H1 (cell line): ENCODE measurements at regions not wholly inside any gene's neighbourhood (a gene's known extent, or its start where the extent isn't known, plus 50 kb on each side); places are given as distances from the start of the nearest gene placed in this dataset.

ENCODE experiments used
- CTCF ChIA-PET: fragments of 300-600 bp; sonication (Branson Sonifier 250); formaldehyde crosslinking; loops from one replicate; lab custom pipeline; 2021; ENCODE audit not compliant: partially characterized antibody; lab: Charles Lee
- POLR2A ChIA-PET: fragments of 300-600 bp; sonication (Branson Sonifier 250); formaldehyde crosslinking; loops from one replicate; lab custom pipeline; 2021; ENCODE audit warnings: inconsistent platforms; ENCODE audit not compliant: partially characterized antibody; lab: Charles Lee
- DNase-seq, 2 experiments: peaks; one replicate each; pipeline versions ENCODE4 v3.0.0 to v3.0.0-alpha.2; 2010 to 2022; ENCODE audit warnings: low spot score in 2 of 2, low read depth in 1 of 2, mixed read lengths in 1 of 2
- FAIRE-seq: peaks from 2 replicates; lab custom pipeline; 2011; peaks lifted over from hg19 to GRCh38; lab: Jason Lieb, UNC
- H2AFZ ChIP-seq: 2 replicates; pipeline ENCODE4 v1.8.1; 2012; ENCODE audit warnings: low read length, inconsistent platforms
- H2AK5ac ChIP-seq: 2 replicates; pipeline ENCODE4 v1.6.1; 2013; ENCODE audit warnings: low read depth, low read length
- H2BK120ac ChIP-seq: replicated peaks from 2 replicates; pipeline ENCODE3; 2013; ENCODE audit warnings: low read depth, low read length, inconsistent platforms
- H2BK12ac ChIP-seq: 2 replicates; pipeline ENCODE4 v1.6.1; 2013; ENCODE audit warnings: low read depth, low read length
- H2BK15ac ChIP-seq: 2 replicates; pipeline ENCODE4 v1.6.1; 2013; ENCODE audit warnings: low read length
- H2BK20ac ChIP-seq: 2 replicates; pipeline ENCODE4 v1.6.1; 2013; ENCODE audit warnings: low read length
- H2BK5ac ChIP-seq: 2 replicates; pipeline ENCODE4 v1.6.1; 2013; ENCODE audit warnings: low read depth, low read length
- H3K14ac ChIP-seq: 2 replicates; pipeline ENCODE4 v1.6.1; 2013; ENCODE audit warnings: inconsistent platforms; ENCODE audit not compliant: insufficient read length
- H3K18ac ChIP-seq: 2 replicates; pipeline ENCODE4 v1.6.1; 2013; ENCODE audit warnings: low read length; ENCODE audit errors: extremely low read depth
- H3K23ac ChIP-seq: 2 replicates; pipeline ENCODE4 v1.6.1; 2013; ENCODE audit warnings: inconsistent platforms; ENCODE audit not compliant: insufficient read length
- H3K23me2 ChIP-seq: 2 replicates; pipeline ENCODE4 v1.6.1; 2013; ENCODE audit warnings: low read depth, low read length
- H3K27ac ChIP-seq: 2 replicates; pipeline ENCODE4 v1.6.1; 2011; ENCODE audit warnings: low read depth, low read length, inconsistent platforms
- H3K27me3 ChIP-seq, 4 experiments: replicated peaks in 1 of 4; 1 replicate in 1 of 4; 2 replicates in 3 of 4; pipeline versions ENCODE4 v1.6.1 to v1.8.1; 2011 to 2013; ENCODE audit warnings: low read length in 3 of 4, mild to moderate bottlenecking in 3 of 4, inconsistent platforms in 2 of 4, mixed read lengths in 2 of 4, moderate library complexity in 1 of 4; ENCODE audit not compliant: control insufficient read depth in 3 of 4, insufficient read depth in 3 of 4; ENCODE audit errors: extremely low read depth in 1 of 4
- H3K36me3 ChIP-seq, 4 experiments: 2 replicates each; pipeline versions ENCODE4 v1.6.1 to v1.8.1; 2011 to 2013; ENCODE audit warnings: mild to moderate bottlenecking in 4 of 4, low read length in 3 of 4, moderate library complexity in 2 of 4, control low read depth in 1 of 4, inconsistent platforms in 1 of 4; ENCODE audit not compliant: insufficient read depth in 4 of 4, control insufficient read depth in 2 of 4
- H3K4ac ChIP-seq: replicated peaks from 2 replicates; pipeline ENCODE3; 2013; ENCODE audit warnings: low read length, low read depth, mixed read lengths, inconsistent platforms; ENCODE audit not compliant: insufficient read length
- H3K4me1 ChIP-seq, 4 experiments: replicated peaks in 1 of 4; 1 replicate in 1 of 4; 2 replicates in 3 of 4; pipeline versions ENCODE4 v1.6.1 to v1.8.1; 2011 to 2013; ENCODE audit warnings: low read length in 3 of 4, inconsistent platforms in 2 of 4, mixed read lengths in 1 of 4; ENCODE audit not compliant: insufficient read depth in 4 of 4, control insufficient read depth in 3 of 4
- H3K4me2 ChIP-seq, 2 experiments: 2 replicates each; pipeline versions ENCODE4 v1.6.1 to v1.8.1; 2011 to 2013; ENCODE audit warnings: low read depth in 2 of 2, low read length in 2 of 2, control low read depth in 1 of 2, inconsistent platforms in 1 of 2, mild to moderate bottlenecking in 1 of 2; ENCODE audit not compliant: insufficient read depth in 1 of 2
- H3K4me3 ChIP-seq, 4 experiments: fragments of 200-600, 300-600 bp in 1 of 4; sonication (generic), shearing (Covaris generic), sonication (Bioruptor Twin) in 1 of 4; 2 replicates each; pipeline versions ENCODE4 v1.5.1 to v1.8.1; 2011 to 2016; ENCODE audit warnings: low read length in 4 of 4, low read depth in 3 of 4, control low read depth in 2 of 4, inconsistent platforms in 2 of 4, mild to moderate bottlenecking in 2 of 4, mixed read lengths in 1 of 4, moderate library complexity in 1 of 4; ENCODE audit not compliant: insufficient read depth in 2 of 4; ENCODE audit errors: extremely low read depth in 1 of 4
- H3K56ac ChIP-seq: replicated peaks from 2 replicates; pipeline ENCODE3; 2013; ENCODE audit warnings: low read depth, mild to moderate bottlenecking, mixed read lengths, low read length, inconsistent platforms; ENCODE audit not compliant: insufficient read length
- H3K79me1 ChIP-seq: 2 replicates; pipeline ENCODE4 v1.6.1; 2013; ENCODE audit warnings: low read depth, low read length, control low read depth
- H3K79me2 ChIP-seq, 2 experiments: 2 replicates each; pipeline versions ENCODE4 v1.6.1 to v1.8.1; 2012 to 2013; ENCODE audit warnings: low read length in 2 of 2, mild to moderate bottlenecking in 2 of 2, inconsistent platforms in 1 of 2; ENCODE audit not compliant: insufficient read depth in 2 of 2, control insufficient read depth in 1 of 2
- H3K9ac ChIP-seq, 4 experiments: replicated peaks in 1 of 4; 1 replicate in 1 of 4; 2 replicates in 3 of 4; pipeline versions ENCODE4 v1.6.1 to v1.8.1; 2011 to 2013; ENCODE audit warnings: low read depth in 3 of 4, low read length in 3 of 4, control low read depth in 2 of 4, mild to moderate bottlenecking in 2 of 4, moderate library complexity in 2 of 4, inconsistent platforms in 1 of 4; ENCODE audit errors: extremely low read depth in 1 of 4
- H3K9me3 ChIP-seq, 2 experiments: 2 replicates each; pipeline versions ENCODE4 v1.6.1 to v1.8.1; 2012 to 2013; ENCODE audit warnings: mild to moderate bottlenecking in 2 of 2, moderate library complexity in 2 of 2, control low read depth in 1 of 2, inconsistent platforms in 1 of 2, low read depth in 1 of 2, low read length in 1 of 2, mixed read lengths in 1 of 2; ENCODE audit not compliant: insufficient read depth in 2 of 2
- H4K20me1 ChIP-seq, 2 experiments: replicated peaks in 1 of 2; 2 replicates each; pipeline versions ENCODE3 to v1.8.1; 2011 to 2013; ENCODE audit warnings: inconsistent platforms in 2 of 2, low read length in 2 of 2, mild to moderate bottlenecking in 1 of 2; ENCODE audit not compliant: insufficient read depth in 2 of 2, control insufficient read depth in 1 of 2
- H4K5ac ChIP-seq: 2 replicates; pipeline ENCODE4 v1.6.1; 2013; ENCODE audit warnings: low read length, low read depth, mixed read lengths, inconsistent platforms; ENCODE audit not compliant: insufficient read length
- H4K8ac ChIP-seq: 2 replicates; pipeline ENCODE4 v1.8.0; 2013; ENCODE audit warnings: mild to moderate bottlenecking, moderate library complexity, low read length, inconsistent platforms; ENCODE audit not compliant: insufficient read depth; ENCODE audit errors: extremely low read depth
- H4K91ac ChIP-seq: replicated peaks from 2 replicates; pipeline ENCODE3; 2013; ENCODE audit warnings: low read length, mixed read lengths, inconsistent platforms; ENCODE audit not compliant: insufficient read length
- GTF2F1 ChIP-seq: IDR thresholded peaks from 2 replicates; pipeline ENCODE4 v1.6.1; 2012; ENCODE audit warnings: low read depth, low read length, improper control_type of control experiment, borderline replicate concordance
- JUN ChIP-seq: IDR thresholded peaks from 2 replicates; pipeline ENCODE4 v1.6.1; 2011; ENCODE audit warnings: low read depth, mild to moderate bottlenecking, improper control_type of control experiment, low read length
- JUND ChIP-seq: IDR thresholded peaks from 2 replicates; pipeline ENCODE4 v1.6.1; 2011; ENCODE audit warnings: mild to moderate bottlenecking, improper control_type of control experiment, low read length
- KDM1A ChIP-seq: fragments of 200-600, 300-600 bp; sonication (generic); IDR thresholded peaks from 2 replicates; pipeline ENCODE4 v1.7.1; 2016; ENCODE audit warnings: mild to moderate bottlenecking, low read length, borderline replicate concordance
- KDM4A ChIP-seq: IDR thresholded peaks from one replicate; pipeline ENCODE4 v1.7.1; 2012; ENCODE audit warnings: low read depth, mild to moderate bottlenecking, moderate library complexity, low read length, inconsistent platforms; ENCODE audit not compliant: severe bottlenecking
- NANOG ChIP-seq: IDR thresholded peaks from 2 replicates; pipeline ENCODE4 v1.6.1; 2011; ENCODE audit warnings: low read length, low read depth, mild to moderate bottlenecking, inconsistent platforms; ENCODE audit not compliant: insufficient read depth, poor library complexity, severe bottlenecking
- TEAD4 ChIP-seq: IDR thresholded peaks from 2 replicates; pipeline ENCODE4 v1.6.1; 2012; ENCODE audit warnings: low read depth, low read length, inconsistent platforms, mixed read lengths
- YY1 ChIP-seq: IDR thresholded peaks from 2 replicates; pipeline ENCODE4 v1.6.1; 2011; ENCODE audit warnings: low read depth, mild to moderate bottlenecking, low read length
- WGBS, 2 experiments: shearing (Covaris generic) in 1 of 2; methylation state at CpG; one replicate each; pipeline versions ENCODE4 v1.1.6 to v1.1.7; 2013 to 2015; ENCODE audit warnings: low lambda C conversion rate in 2 of 2, mixed read lengths in 2 of 2, inconsistent platforms in 1 of 2, low coverage in 1 of 2, missing lambda C conversion rate in 1 of 2; ENCODE audit not compliant: insufficient replicate concordance in 2 of 2, insufficient coverage in 1 of 2, insufficient read length in 1 of 2; ENCODE audit errors: extremely low coverage in 1 of 2, missing lambda C conversion rate in 1 of 2; 5-methylcytosine and 5-hydroxymethylcytosine counted together
- TF ChIP-seq, protein P1 (sequence below), 3 experiments: IDR thresholded peaks; 1 replicate in 2 of 3; 2 replicates in 1 of 3; pipeline versions ENCODE4 v1.5.1 to v1.6.1; 2011; ENCODE audit warnings: low read length in 3 of 3, mild to moderate bottlenecking in 3 of 3, inconsistent platforms in 2 of 3, low read depth in 1 of 3, moderate library complexity in 1 of 3; ENCODE audit not compliant: insufficient read depth in 1 of 3; ENCODE audit errors: control extremely low read depth in 1 of 3

DNA sequence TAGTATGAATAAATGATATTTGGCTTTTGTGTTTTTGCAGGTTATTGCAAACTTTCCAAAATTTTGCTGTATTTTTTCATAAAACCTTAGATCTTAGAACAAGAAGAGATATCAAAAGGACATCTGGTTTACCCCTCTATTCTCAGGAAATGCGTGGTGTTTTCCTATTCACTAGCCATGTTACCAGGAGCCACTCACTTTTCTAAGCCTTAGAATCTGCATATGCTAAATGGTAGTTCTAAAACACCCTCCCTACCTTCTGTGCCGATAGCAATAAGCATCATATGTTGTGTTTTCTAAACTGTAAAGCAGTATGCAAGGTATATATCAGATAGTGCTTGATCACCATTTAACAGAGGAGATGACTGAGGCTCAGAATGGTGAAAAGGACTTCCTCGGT lies 715.0 kb upstream of the CELF2 start:
- no peak overlapping the region for H2BK15ac ChIP-seq
- no peaks in the 10 kb centered on the region for H3K9me3 ChIP-seq
- H3K18ac ChIP-seq: no peak overlapping the region
- H3K4me2 ChIP-seq: no peak overlapping the region
- H3K9ac ChIP-seq: no peak overlapping the region
- H3K56ac ChIP-seq: no peak overlapping the region
- no peak overlapping the region for H2BK5ac ChIP-seq
- no peak overlapping the region for H4K8ac ChIP-seq
- H3K14ac ChIP-seq: no peak overlapping the region
- no peak overlapping the region for H3K4me3 ChIP-seq
- peaks cover 0 to 4% (median 0%) of the 10 kb centered on the region in 4 experiments; a peak in 2 of 7 replicates for H3K4me1 ChIP-seq
- H3K27ac ChIP-seq: no peak overlapping the region
- H4K20me1 ChIP-seq: no peaks in the 10 kb centered on the region
- H4K91ac ChIP-seq: no peak overlapping the region
- no peak for DNase-seq
- no peak overlapping the region for H4K5ac ChIP-seq
- no peak overlapping the region for H3K4ac ChIP-seq
- no peak overlapping the region for H2AFZ ChIP-seq
- no peak overlapping the region for H2BK12ac ChIP-seq
- CTCF ChIA-PET: interaction anchor here (1.2 to 1.5 kb wide), 2 partner anchors 23 to 694 kb away, joined by 3 read pairs; no protein-coding TSS in a partner anchor
- no peak overlapping the region for H2BK120ac ChIP-seq
- no peak for TF ChIP-seq TEAD4
- no peak for TF ChIP-seq KDM4A
- TF ChIP-seq YY1: no peak
- TF ChIP-seq, protein P1, sequence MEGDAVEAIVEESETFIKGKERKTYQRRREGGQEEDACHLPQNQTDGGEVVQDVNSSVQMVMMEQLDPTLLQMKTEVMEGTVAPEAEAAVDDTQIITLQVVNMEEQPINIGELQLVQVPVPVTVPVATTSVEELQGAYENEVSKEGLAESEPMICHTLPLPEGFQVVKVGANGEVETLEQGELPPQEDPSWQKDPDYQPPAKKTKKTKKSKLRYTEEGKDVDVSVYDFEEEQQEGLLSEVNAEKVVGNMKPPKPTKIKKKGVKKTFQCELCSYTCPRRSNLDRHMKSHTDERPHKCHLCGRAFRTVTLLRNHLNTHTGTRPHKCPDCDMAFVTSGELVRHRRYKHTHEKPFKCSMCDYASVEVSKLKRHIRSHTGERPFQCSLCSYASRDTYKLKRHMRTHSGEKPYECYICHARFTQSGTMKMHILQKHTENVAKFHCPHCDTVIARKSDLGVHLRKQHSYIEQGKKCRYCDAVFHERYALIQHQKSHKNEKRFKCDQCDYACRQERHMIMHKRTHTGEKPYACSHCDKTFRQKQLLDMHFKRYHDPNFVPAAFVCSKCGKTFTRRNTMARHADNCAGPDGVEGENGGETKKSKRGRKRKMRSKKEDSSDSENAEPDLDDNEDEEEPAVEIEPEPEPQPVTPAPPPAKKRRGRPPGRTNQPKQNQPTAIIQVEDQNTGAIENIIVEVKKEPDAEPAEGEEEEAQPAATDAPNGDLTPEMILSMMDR (IDR thresholded peaks at IDR 0.05; ENCODE audit: control extremely low read depth in 1 of 3, insufficient read depth in 1 of 3, low read depth in 1 of 3, low read length in 3 of 3): no peak
- no peak for TF ChIP-seq GTF2F1
- TF ChIP-seq JUN: no peak
- TF ChIP-seq JUND: no peak
- TF ChIP-seq KDM1A: no peak
- no peak for TF ChIP-seq NANOG
- whole genome bisulfite sequencing, 2 experiments: 77% methylated on average over 3 of the region's 3 CpGs; no CpG with 5 or more reads in 1 of the 2 experiments
- POLR2A ChIA-PET: no interaction called here
- no peaks in the 10 kb centered on the region for H3K79me1 ChIP-seq
- H3K79me2 ChIP-seq: no peaks in the 10 kb centered on the region
- H2AK5ac ChIP-seq: no peak overlapping the region
- H3K27me3 ChIP-seq: no peaks in the 10 kb centered on the region
- no peak overlapping the region for H3K23ac ChIP-seq
- H2BK20ac ChIP-seq: no peak overlapping the region
- H3K36me3 ChIP-seq: no peaks in the 10 kb centered on the region
- H3K23me2 ChIP-seq: no peaks in the 10 kb centered on the region
- no peak for FAIRE-seq
